Right lobe of liver (tissue), 4 donors: ENCODE measurements at regions not wholly inside any gene's neighbourhood (a gene's known extent, or its start where the extent isn't known, plus 50 kb on each side); places are given as distances from the start of the nearest gene placed in this dataset.

Experiments used
- CTCF ChIP-seq, 4 donors: fragments of 200-600 bp in 3 of 4; fragments of 450-650 bp in 1 of 4; IDR thresholded peaks; one replicate each; pipeline versions ENCODE4 v1.5.1 to v1.8.0; 2016 to 2022; ENCODE audit warnings: antibody characterized with exemption in 4 of 4, mild to moderate bottlenecking in 2 of 4
- POLR2A ChIP-seq: fragments of 450-650 bp; IDR thresholded peaks from one replicate; pipeline ENCODE4 v1.6.1; 2017; ENCODE audit warnings: antibody characterized with exemption, mild to moderate bottlenecking
- donor health status: DM: no; HTN: no; CAD: no.
- donor health status: DM: no; HTN: no; CAD: no.
- donor health status: DM: no; HTN: yes; CAD: no.

- TF ChIP-seq CTCF (IDR thresholded peaks at IDR 0.05), result no peak
- TF ChIP-seq POLR2A, result no peak
Measured at GRCh38 chr12:58046271-58046670, 104.9 kb downstream of the ATP23 start.
